Tibial nerve (tissue), 4 donors: ENCODE measurements at regions not wholly inside any gene's neighbourhood (a gene's known extent, or its start where the extent isn't known, plus 50 kb on each side); places are given as distances from the start of the nearest gene placed in this dataset.

ENCODE experiments used
- DNase-seq, 2 donors: peaks; one replicate each; pipeline ENCODE4 v3.0.0-alpha.2; 2019; ENCODE audit warnings: low spot score in 2 of 2
- H3K27ac ChIP-seq, 4 donors: fragments of 200-600 bp; sonication (generic) in 3 of 4; one replicate each; pipeline ENCODE4 v1.5.1; 2017 to 2019; ENCODE audit warnings: mild to moderate bottlenecking in 1 of 4
- H3K27me3 ChIP-seq, 2 donors: fragments of 200-600 bp; sonication (generic) in 1 of 2; one replicate each; pipeline versions ENCODE4 v1.5.1 to v1.6.0; 2017 to 2019
- H3K36me3 ChIP-seq, 3 donors: fragments of 200-600 bp; sonication (generic); one replicate each; pipeline ENCODE4 v1.5.1; 2018 to 2019
- H3K4me1 ChIP-seq, 4 donors: fragments of 200-600 bp; sonication (generic) in 3 of 4; one replicate each; pipeline ENCODE4 v1.5.1; 2017 to 2019
- H3K4me3 ChIP-seq, 4 donors: fragments of 200-600 bp; sonication (generic) in 3 of 4; one replicate each; pipeline ENCODE4 v1.5.1; 2017 to 2019; ENCODE audit warnings: mild to moderate bottlenecking in 1 of 4, moderate library complexity in 1 of 4
- H3K9me3 ChIP-seq, 4 donors: fragments of 200-600 bp; sonication (generic) in 3 of 4; one replicate each; pipeline ENCODE4 v1.5.1; 2017 to 2019
- CTCF ChIP-seq, 5 experiments: fragments of 200-600 bp in 3 of 5; fragments of 450-650 bp in 2 of 5; sonication (generic) in 3 of 5; IDR thresholded peaks; one replicate each; pipeline ENCODE4 v1.5.1; 2016 to 2019; ENCODE audit warnings: antibody characterized with exemption in 5 of 5, mild to moderate bottlenecking in 3 of 5, moderate library complexity in 2 of 5
- EP300 ChIP-seq, 2 donors: sonication (generic); formaldehyde crosslinking; IDR thresholded peaks; one replicate each; pipeline ENCODE4 v1.6.1; 2017; ENCODE audit warnings: antibody characterized with exemption in 2 of 2, mild to moderate bottlenecking in 1 of 2
- POLR2A ChIP-seq, 2 donors: fragments of 450-650 bp; IDR thresholded peaks; one replicate each; pipeline ENCODE4 v1.6.1; 2017; ENCODE audit warnings: antibody characterized with exemption in 2 of 2, mild to moderate bottlenecking in 2 of 2, moderate library complexity in 2 of 2
- WGBS, 2 donors: methylation state at CpG; one replicate each; pipeline ENCODE4 v1.1.5; 2018; 5-methylcytosine and 5-hydroxymethylcytosine counted together

- no peak overlapping the region for H3K27ac ChIP-seq
- H3K27me3 ChIP-seq, result peaks cover 0 to 4% of the 10 kb centered on the region in 2 donors
- 89 to 92% methylated on average over 21 to 26 of the region's 34 CpGs for WGBS, 2 donors
- no peaks in the 10 kb centered on the region for H3K9me3 ChIP-seq
- H3K36me3 ChIP-seq, result no peaks in the 10 kb centered on the region
- TF ChIP-seq CTCF (IDR thresholded peaks at IDR 0.05) (no peak), POLR2A (IDR thresholded peaks at IDR 0.05) (no peak), EP300 (IDR thresholded peaks at IDR 0.05) (no peak)
- no peak for DNase-seq
- H3K4me1 ChIP-seq, result peaks cover 0 to 19% (median 3%) of the 10 kb centered on the region in 4 donors
- H3K4me3 ChIP-seq, result no peak overlapping the region
Measured at GRCh38 chr6:170156448-170157375, 134.2 kb downstream of the DLL1 start.

- no peaks in the 10 kb centered on the region for H3K36me3 ChIP-seq
- H3K27ac ChIP-seq, result no peak overlapping the region
- peaks cover 0 to 24% (median 3%) of the 10 kb centered on the region in 4 donors for H3K4me1 ChIP-seq
- 92 to 95% methylated on average over 25 of the region's 25 CpGs for WGBS, 2 donors
- H3K9me3 ChIP-seq, result no peaks in the 10 kb centered on the region
- peaks cover 0 to 15% of the 10 kb centered on the region in 2 donors for H3K27me3 ChIP-seq
- no peak overlapping the region for H3K4me3 ChIP-seq
- TF ChIP-seq EP300 (IDR thresholded peaks at IDR 0.05) (no peak), POLR2A (IDR thresholded peaks at IDR 0.05) (no peak), CTCF (IDR thresholded peaks at IDR 0.05) (no peak)
- DNase-seq, result no peak
Measured at GRCh38 chr6:170155464-170156196, 135.2 kb downstream of the DLL1 start.

GRCh38 chr6:170153436-170154319 lies 137.2 kb downstream of the DLL1 start:
- no peak for DNase-seq
- H3K4me3 ChIP-seq, result no peak overlapping the region
- H3K9me3 ChIP-seq, result no peaks in the 10 kb centered on the region
- H3K4me1 ChIP-seq, result peaks cover 0 to 24% (median 3%) of the 10 kb centered on the region in 4 donors
- no peaks in the 10 kb centered on the region for H3K36me3 ChIP-seq
- H3K27ac ChIP-seq, result no peak overlapping the region
- 90 to 92% methylated on average over 27 to 29 of the region's 29 CpGs for WGBS, 2 donors
- peaks cover 0 to 17% of the 10 kb centered on the region in 2 donors for H3K27me3 ChIP-seq
- TF ChIP-seq CTCF (IDR thresholded peaks at IDR 0.05) (no peak), EP300 (IDR thresholded peaks at IDR 0.05) (no peak), POLR2A (IDR thresholded peaks at IDR 0.05) (no peak)

- H3K4me1 ChIP-seq, result peaks cover 0 to 29% (median 3%) of the 10 kb centered on the region in 4 donors
- H3K36me3 ChIP-seq, result no peaks in the 10 kb centered on the region
- WGBS, 2 donors, result 25 to 45% methylated on average over 13 of the region's 13 CpGs
- peaks cover 0 to 18% of the 10 kb centered on the region in 2 donors for H3K27me3 ChIP-seq
- no peak for DNase-seq
- TF ChIP-seq CTCF (IDR thresholded peaks at IDR 0.05) (no peak), POLR2A (IDR thresholded peaks at IDR 0.05) (no peak), EP300 (IDR thresholded peaks at IDR 0.05) (no peak)
- no peaks in the 10 kb centered on the region for H3K9me3 ChIP-seq
- H3K4me3 ChIP-seq, result no peak overlapping the region
- H3K27ac ChIP-seq, result no peak overlapping the region
Measured at GRCh38 chr6:170152989-170153388, 137.9 kb downstream of the DLL1 start.
